Sigmoid colon (tissue), 4 donors: ENCODE measurements at regions not wholly inside any gene's neighbourhood (a gene's known extent, or its start where the extent isn't known, plus 50 kb on each side); places are given as distances from the start of the nearest gene placed in this dataset.

Experiments used
- EP300 ChIP-seq, 4 donors: sonication (generic); formaldehyde crosslinking; IDR thresholded peaks; one replicate each; pipeline ENCODE4 v1.6.1; 2017; ENCODE audit warnings: antibody characterized with exemption in 4 of 4
- TF ChIP-seq, protein P1 (sequence below), 4 experiments: fragments of 450-650 bp in 3 of 4; fragments of 200-600 bp in 1 of 4; IDR thresholded peaks; one replicate each; pipeline ENCODE4 v1.5.1; 2016 to 2019; ENCODE audit warnings: antibody characterized with exemption in 4 of 4, mild to moderate bottlenecking in 3 of 4, moderate library complexity in 2 of 4

DNA sequence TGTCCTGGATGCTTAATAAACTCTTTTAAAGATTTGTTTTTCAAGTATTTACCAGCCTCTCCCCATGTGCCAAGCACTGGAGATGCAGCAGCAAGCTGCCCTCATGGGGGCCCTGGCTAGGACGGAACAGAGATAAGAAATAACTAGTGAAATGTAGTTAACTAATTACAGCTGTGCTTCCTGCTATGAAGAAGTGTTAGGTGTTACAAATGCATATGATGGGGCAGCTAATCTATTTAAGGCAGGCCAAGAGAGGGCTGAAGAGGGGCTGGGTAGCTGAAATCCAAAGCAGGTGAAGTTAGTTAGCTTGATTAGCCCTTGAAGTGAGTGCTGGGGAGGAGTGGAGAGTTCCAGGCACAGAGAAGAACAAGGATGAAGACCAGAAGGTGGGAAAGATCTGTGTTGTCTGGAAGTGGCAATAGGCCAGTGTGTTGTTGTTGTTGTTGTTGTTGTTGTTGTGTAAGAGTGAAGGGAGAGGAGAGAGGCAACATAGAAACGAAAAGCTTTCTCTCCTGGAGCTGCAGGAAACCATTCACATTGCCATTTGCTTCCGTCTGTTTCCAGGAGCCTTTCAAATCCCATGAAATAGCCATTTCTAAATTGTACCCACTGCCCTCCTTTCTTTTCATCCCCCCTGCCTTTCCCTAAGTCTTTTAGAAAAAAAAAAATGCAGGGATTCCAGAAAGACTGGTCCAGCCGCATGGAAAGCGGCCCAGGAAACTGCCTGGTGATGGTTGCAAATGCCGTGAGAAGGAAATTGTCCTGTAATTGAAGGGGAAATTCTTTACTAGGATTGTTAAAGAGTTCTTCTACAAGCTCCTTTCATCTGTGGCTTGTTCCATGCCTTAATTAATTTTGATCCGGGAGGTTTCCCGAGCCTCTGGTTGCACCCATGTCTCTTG, 119.6 kb downstream of the TFAP2C start:
- TF ChIP-seq EP300 (IDR thresholded peaks at IDR 0.05): no peak
- TF ChIP-seq, protein P1, sequence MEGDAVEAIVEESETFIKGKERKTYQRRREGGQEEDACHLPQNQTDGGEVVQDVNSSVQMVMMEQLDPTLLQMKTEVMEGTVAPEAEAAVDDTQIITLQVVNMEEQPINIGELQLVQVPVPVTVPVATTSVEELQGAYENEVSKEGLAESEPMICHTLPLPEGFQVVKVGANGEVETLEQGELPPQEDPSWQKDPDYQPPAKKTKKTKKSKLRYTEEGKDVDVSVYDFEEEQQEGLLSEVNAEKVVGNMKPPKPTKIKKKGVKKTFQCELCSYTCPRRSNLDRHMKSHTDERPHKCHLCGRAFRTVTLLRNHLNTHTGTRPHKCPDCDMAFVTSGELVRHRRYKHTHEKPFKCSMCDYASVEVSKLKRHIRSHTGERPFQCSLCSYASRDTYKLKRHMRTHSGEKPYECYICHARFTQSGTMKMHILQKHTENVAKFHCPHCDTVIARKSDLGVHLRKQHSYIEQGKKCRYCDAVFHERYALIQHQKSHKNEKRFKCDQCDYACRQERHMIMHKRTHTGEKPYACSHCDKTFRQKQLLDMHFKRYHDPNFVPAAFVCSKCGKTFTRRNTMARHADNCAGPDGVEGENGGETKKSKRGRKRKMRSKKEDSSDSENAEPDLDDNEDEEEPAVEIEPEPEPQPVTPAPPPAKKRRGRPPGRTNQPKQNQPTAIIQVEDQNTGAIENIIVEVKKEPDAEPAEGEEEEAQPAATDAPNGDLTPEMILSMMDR (IDR thresholded peaks at IDR 0.05): no peak
